DND-41 (cell line): ENCODE measurements at regions not wholly inside any gene's neighbourhood (a gene's known extent, or its start where the extent isn't known, plus 50 kb on each side); places are given as distances from the start of the nearest gene placed in this dataset.

ENCODE experiments used
- ATAC-seq: fragments of 200-7000 bp; cut with Tn5 transposase; 3 replicates; pipeline ENCODE4 v1.9.1; 2021; ENCODE audit warnings: low read depth; ENCODE audit not compliant: insufficient read depth
- DNase-seq: peaks from one replicate; pipeline ENCODE4 v3.0.0-alpha.2; 2020
- H2AFZ ChIP-seq: 2 replicates; pipeline ENCODE4 v1.6.0; 2012; ENCODE audit warnings: low read depth, low read length
- H3K27ac ChIP-seq: 2 replicates; pipeline ENCODE4 v1.5.1; 2012; ENCODE audit warnings: low read length, inconsistent platforms
- H3K27me3 ChIP-seq: fragments of 200-600 bp; sonication (generic); 2 replicates; pipeline ENCODE4 v1.6.0; 2012; ENCODE audit warnings: low read length, mild to moderate bottlenecking, inconsistent platforms; ENCODE audit not compliant: insufficient read depth, poor library complexity
- H3K36me3 ChIP-seq: 2 replicates; pipeline ENCODE4 v1.5.1; 2012; ENCODE audit warnings: low read length, inconsistent platforms; ENCODE audit not compliant: insufficient read depth
- H3K4me1 ChIP-seq: 2 replicates; pipeline ENCODE4 v1.5.1; 2012; ENCODE audit warnings: mild to moderate bottlenecking, low read length; ENCODE audit not compliant: insufficient read depth
- H3K4me2 ChIP-seq: 2 replicates; pipeline ENCODE4 v1.6.0; 2012; ENCODE audit warnings: mild to moderate bottlenecking, moderate library complexity, low read length, inconsistent platforms; ENCODE audit not compliant: insufficient read depth
- H3K4me3 ChIP-seq, 2 experiments: fragments of 200-600 bp in 1 of 2; shearing (Covaris generic) in 1 of 2; 2 replicates each; pipeline ENCODE4 v1.5.1; 2012 to 2016; ENCODE audit warnings: inconsistent platforms in 2 of 2, low read length in 2 of 2, mild to moderate bottlenecking in 2 of 2, low read depth in 1 of 2, moderate library complexity in 1 of 2
- H3K79me2 ChIP-seq: 2 replicates; pipeline ENCODE4 v1.6.0; 2012; ENCODE audit warnings: low read length, inconsistent platforms; ENCODE audit not compliant: insufficient read depth
- H3K9ac ChIP-seq: 2 replicates; pipeline ENCODE4 v1.6.0; 2012; ENCODE audit warnings: low read depth, mild to moderate bottlenecking, inconsistent platforms, low read length, moderate library complexity
- H3K9me3 ChIP-seq: 2 replicates; pipeline ENCODE4 v1.5.1; 2012; ENCODE audit warnings: low read length, moderate library complexity, mild to moderate bottlenecking, inconsistent platforms; ENCODE audit not compliant: insufficient read depth, severe bottlenecking
- H4K20me1 ChIP-seq: 2 replicates; pipeline ENCODE4 v1.6.0; 2012; ENCODE audit warnings: low read length; ENCODE audit not compliant: insufficient read depth
- CTCF ChIP-seq: IDR thresholded peaks from 2 replicates; pipeline ENCODE4 v1.5.1; 2012; ENCODE audit warnings: borderline replicate concordance, low read length, moderate library complexity, mild to moderate bottlenecking; ENCODE audit not compliant: poor library complexity, severe bottlenecking; ENCODE audit errors: extremely low read depth
- EZH2 ChIP-seq: IDR thresholded peaks from 3 replicates; pipeline ENCODE4 v1.6.1; 2012; ENCODE audit warnings: borderline replicate concordance, low read depth, mild to moderate bottlenecking, moderate library complexity, low read length, inconsistent platforms; ENCODE audit not compliant: severe bottlenecking

GRCh38 chr4:62204136-62204535 lies 1004.0 kb downstream of the ADGRL3 start:
- ATAC-seq, result no peak

DNA sequence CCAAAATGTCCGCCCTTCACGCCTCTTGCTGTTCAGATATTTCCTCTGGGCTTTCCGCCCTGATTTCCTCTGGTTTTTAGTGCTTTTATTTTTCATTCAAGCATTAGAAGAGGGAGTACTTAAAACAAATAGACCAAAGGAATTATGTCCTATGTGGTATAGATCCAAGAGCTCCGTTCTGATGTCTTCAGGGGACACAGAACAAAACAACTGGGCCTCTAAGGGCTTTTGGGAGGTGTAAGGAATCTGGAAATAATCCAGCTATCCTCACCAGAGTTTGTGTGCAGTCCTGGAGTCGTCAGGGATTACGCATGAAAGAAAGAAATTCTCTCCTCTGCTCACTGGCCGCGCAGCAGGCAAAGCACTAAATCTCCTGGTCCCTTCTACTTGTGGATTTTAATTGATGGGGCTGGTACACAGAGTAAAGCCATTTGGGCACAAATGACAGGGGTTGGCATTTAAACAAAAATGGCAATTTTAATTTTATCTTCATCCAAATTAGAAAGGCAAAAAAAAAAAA lies 999.2 kb downstream of the ADGRL3 start:
- H4K20me1 ChIP-seq, result no peaks in the 10 kb centered on the region
- H3K4me1 ChIP-seq, result no peaks in the 10 kb centered on the region
- H2AFZ ChIP-seq, result no peak overlapping the region
- no peak overlapping the region for H3K4me3 ChIP-seq
- ATAC-seq, result no peak
- no peaks in the 10 kb centered on the region for H3K36me3 ChIP-seq
- H3K9me3 ChIP-seq, result no peaks in the 10 kb centered on the region
- H3K9ac ChIP-seq, result no peak overlapping the region
- TF ChIP-seq CTCF, result no peak
- no peak for TF ChIP-seq EZH2
- no peak overlapping the region for H3K4me2 ChIP-seq
- no peaks in the 10 kb centered on the region for H3K27me3 ChIP-seq
- H3K27ac ChIP-seq, result no peak overlapping the region
- H3K79me2 ChIP-seq, result no peaks in the 10 kb centered on the region
- DNase-seq, result no peak

More at GRCh38 chr4:62204136-62204535, 1004.0 kb downstream of the ADGRL3 start:
- Histone ChIP-seq H3K4me2 (no peak overlapping the region), H3K4me3 (no peak overlapping the region), H3K9me3 (no peaks in the 10 kb centered on the region), H3K79me2 (no peaks in the 10 kb centered on the region), H3K4me1 (no peaks in the 10 kb centered on the region), H3K36me3 (no peaks in the 10 kb centered on the region), H2AFZ (no peak overlapping the region), H4K20me1 (no peaks in the 10 kb centered on the region), H3K27me3 (no peaks in the 10 kb centered on the region), H3K27ac (no peak overlapping the region), H3K9ac (no peak overlapping the region)
- TF ChIP-seq CTCF, result no peak
- TF ChIP-seq EZH2, result no peak
- DNase-seq, result no peak

DNA sequence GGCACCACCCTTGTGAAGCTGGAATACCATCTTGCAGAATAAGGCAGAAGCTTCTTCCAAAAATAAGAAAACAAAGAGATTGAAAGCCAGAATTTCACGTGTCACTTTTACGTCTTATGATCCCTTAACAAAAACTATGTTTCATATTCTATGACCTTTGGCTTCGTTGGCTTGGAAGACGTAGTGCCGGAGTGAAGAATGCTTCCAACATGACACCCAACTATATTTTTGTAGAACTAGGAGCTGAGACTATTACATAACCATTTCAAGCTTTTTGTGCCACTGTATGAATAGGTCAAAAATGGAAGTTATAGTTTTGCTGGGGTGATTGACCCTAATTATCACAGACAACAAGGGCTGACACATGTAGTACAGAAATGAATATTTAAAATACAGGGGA lies 996.2 kb downstream of the ADGRL3 start:
- Histone ChIP-seq H3K36me3 (no peaks in the 10 kb centered on the region), H3K4me2 (no peak overlapping the region), H3K79me2 (no peaks in the 10 kb centered on the region), H2AFZ (no peak overlapping the region), H3K27me3 (no peaks in the 10 kb centered on the region), H3K4me1 (no peaks in the 10 kb centered on the region), H4K20me1 (no peaks in the 10 kb centered on the region), H3K4me3 (no peak overlapping the region), H3K9me3 (no peaks in the 10 kb centered on the region), H3K27ac (no peak overlapping the region), H3K9ac (no peak overlapping the region)
- TF ChIP-seq CTCF, result no peak
- no peak for TF ChIP-seq EZH2
- no peak for DNase-seq
- no peak for ATAC-seq

- DNase-seq, result no peak
- H3K27me3 ChIP-seq, result no peaks in the 10 kb centered on the region
- H3K9me3 ChIP-seq, result no peaks in the 10 kb centered on the region
- H3K4me2 ChIP-seq, result no peak overlapping the region
- no peak for ATAC-seq
- TF ChIP-seq EZH2 (no peak), CTCF (no peak)
- H3K27ac ChIP-seq, result no peak overlapping the region
- H3K36me3 ChIP-seq, result no peaks in the 10 kb centered on the region
- no peak overlapping the region for H3K4me3 ChIP-seq
- no peak overlapping the region for H2AFZ ChIP-seq
- no peaks in the 10 kb centered on the region for H3K4me1 ChIP-seq
- H3K79me2 ChIP-seq, result no peaks in the 10 kb centered on the region
- H3K9ac ChIP-seq, result no peak overlapping the region
- no peaks in the 10 kb centered on the region for H4K20me1 ChIP-seq
These were observed 994.2 kb downstream of the ADGRL3 start for GRCh38 chr4:62194342-62194741.
